Suprapubic skin (tissue), 4 donors: ENCODE measurements at regions not wholly inside any gene's neighbourhood (a gene's known extent, or its start where the extent isn't known, plus 50 kb on each side); places are given as distances from the start of the nearest gene placed in this dataset.

Source experiments
- CTCF ChIP-seq, 2 donors: fragments of 200-600 bp in 1 of 2; fragments of 450-650 bp in 1 of 2; sonication (generic) in 1 of 2; IDR thresholded peaks; one replicate each; pipeline ENCODE4 v1.5.1; 2016 to 2019; ENCODE audit warnings: antibody characterized with exemption in 2 of 2, mild to moderate bottlenecking in 1 of 2, moderate library complexity in 1 of 2
- EP300 ChIP-seq: sonication (generic); formaldehyde crosslinking; IDR thresholded peaks from one replicate; pipeline ENCODE4 v1.6.1; 2017; ENCODE audit warnings: antibody characterized with exemption
- POLR2A ChIP-seq, 2 donors: fragments of 450-650 bp; IDR thresholded peaks; one replicate each; pipeline ENCODE4 v1.6.1; 2017; ENCODE audit warnings: antibody characterized with exemption in 2 of 2, mild to moderate bottlenecking in 2 of 2, moderate library complexity in 2 of 2
- POLR2AphosphoS5 ChIP-seq, 3 donors: sonication (generic); formaldehyde crosslinking; IDR thresholded peaks; one replicate each; pipeline ENCODE4 v1.6.1; 2017; ENCODE audit warnings: antibody characterized with exemption in 3 of 3

- no peak for TF ChIP-seq CTCF (IDR thresholded peaks at IDR 0.05)
- TF ChIP-seq POLR2AphosphoS5 (IDR thresholded peaks at IDR 0.05): no peak
- no peak for TF ChIP-seq POLR2A (IDR thresholded peaks at IDR 0.05)
- no peak for TF ChIP-seq EP300
Measured at GRCh38 chr12:76250256-76250655, 98.0 kb downstream of the BBS10 start.
